A549 (cell line): ENCODE measurements at regions not wholly inside any gene's neighbourhood (a gene's known extent, or its start where the extent isn't known, plus 50 kb on each side); places are given as distances from the start of the nearest gene placed in this dataset.

ENCODE experiments used
- ATAC-seq, 2 experiments: fragments of 200-7000 bp in 1 of 2; fragments of >200 bp in 1 of 2; cut with Nextera tagmentation in 1 of 2; cut with Tn5 transposase in 1 of 2; 3 replicates each; pipeline versions ENCODE4 v1.8.0 to v1.9.1; 2018 to 2020; ENCODE audit warnings: mild to moderate bottlenecking in 1 of 2, moderate library complexity in 1 of 2
- CTCF ChIA-PET: fragments of 300-600 bp; sonication (Branson Sonifier 250); formaldehyde crosslinking; extraction: SDS; loops from one replicate; lab custom pipeline; 2021; ENCODE audit warnings: antibody characterized with exemption, inconsistent platforms; lab: Yijun Ruan, JAX
- POLR2A ChIA-PET: fragments of 350-600 bp; formaldehyde crosslinking; extraction: SDS; loops from one replicate; lab custom pipeline; 2021; ENCODE audit warnings: antibody characterized with exemption, inconsistent platforms; lab: Yijun Ruan, JAX
- DNase-seq, 2 experiments: peaks; one replicate each; pipeline versions ENCODE4 v3.0.0 to v3.0.0-alpha.2; 2011 to 2016; ENCODE audit warnings: low read depth in 1 of 2, low spot score in 1 of 2
- FAIRE-seq: peaks from 2 replicates; lab custom pipeline; 2011; peaks lifted over from hg19 to GRCh38; lab: Jason Lieb, UNC
- H3K27ac ChIP-seq, 2 experiments: fragments of >200 bp; sonication (Bioruptor Twin); formaldehyde crosslinking; 3 replicates each; pipeline ENCODE4 v1.5.1; 2016 to 2017
- H3K4me1 ChIP-seq: fragments of >200 bp; sonication (Bioruptor Twin); formaldehyde crosslinking; 3 replicates; pipeline ENCODE4 v1.6.1; 2016
- H3K4me2 ChIP-seq: fragments of >200 bp; sonication (Bioruptor Twin); formaldehyde crosslinking; 3 replicates; pipeline ENCODE4 v1.6.1; 2016
- H3K4me3 ChIP-seq: fragments of >200 bp; sonication (Bioruptor Twin); formaldehyde crosslinking; 3 replicates; pipeline ENCODE4 v1.5.1; 2016
- H3K9me3 ChIP-seq: fragments of >200 bp; sonication (Bioruptor Twin); formaldehyde crosslinking; 3 replicates; pipeline ENCODE4 v1.6.1; 2016
- BHLHE40 ChIP-seq: IDR thresholded peaks from 2 replicates; pipeline ENCODE4 v1.6.1; 2012; ENCODE audit warnings: low read depth, low read length, inconsistent platforms
- CBX8 ChIP-seq: fragments of 200-600 bp; sonication (generic); IDR thresholded peaks from 2 replicates; pipeline ENCODE4 v1.6.1; 2016
- CEBPB ChIP-seq, 2 experiments: fragments of >200 bp in 1 of 2; sonication (Bioruptor Twin) in 1 of 2; formaldehyde crosslinking in 1 of 2; IDR thresholded peaks; 2 replicates each; pipeline ENCODE4 v1.6.1; 2012 to 2016
- EHMT2 ChIP-seq: fragments of 200-600 bp; sonication (generic); IDR thresholded peaks from 2 replicates; pipeline ENCODE4 v1.6.1; 2016; ENCODE audit warnings: antibody characterized with exemption, low read depth, mild to moderate bottlenecking, moderate library complexity
- FOSL2 ChIP-seq, 2 experiments: fragments of 450-650 bp in 1 of 2; fragments of >200 bp in 1 of 2; sonication (Bioruptor Twin) in 1 of 2; formaldehyde crosslinking; IDR thresholded peaks; 2 replicates each; pipeline versions ENCODE4 v1.5.0 to v1.6.1; 2016 to 2020; ENCODE audit warnings: mild to moderate bottlenecking in 1 of 2, moderate library complexity in 1 of 2
- GATA3 ChIP-seq: IDR thresholded peaks from 2 replicates; pipeline ENCODE4 v1.6.1; 2012; ENCODE audit warnings: borderline replicate concordance
- HEYL ChIP-seq: fragments of 250-450 bp; sonication (Bioruptor Pico); IDR thresholded peaks from 2 replicates; pipeline ENCODE4 v1.8.0; 2021; ENCODE audit warnings: mild to moderate bottlenecking, moderate library complexity
- HMGXB4 ChIP-seq: fragments of 250-450 bp; sonication (Bioruptor Pico); IDR thresholded peaks from 2 replicates; pipeline ENCODE4 v1.5.0; 2021; ENCODE audit warnings: mild to moderate bottlenecking, moderate library complexity, borderline replicate concordance
- HOXB13 ChIP-seq: fragments of 250-450 bp; sonication (Bioruptor Pico); IDR thresholded peaks from 2 replicates; pipeline ENCODE4 v1.5.0; 2020; ENCODE audit warnings: low read depth, mild to moderate bottlenecking, moderate library complexity
- HOXB5 ChIP-seq: fragments of 250-450 bp; sonication (Bioruptor Pico); IDR thresholded peaks from 2 replicates; pipeline ENCODE4 v1.5.0; 2020; ENCODE audit warnings: mild to moderate bottlenecking, moderate library complexity
- JUN ChIP-seq, 2 experiments: fragments of >200 bp; sonication (Bioruptor Twin); formaldehyde crosslinking; IDR thresholded peaks; 2 replicates in 1 of 2; 3 replicates in 1 of 2; pipeline ENCODE4 v1.6.1; 2016 to 2017
- KDM1A ChIP-seq: fragments of 200-600 bp; sonication (generic); IDR thresholded peaks from 2 replicates; pipeline ENCODE4 v1.6.1; 2016; ENCODE audit warnings: low read depth, mild to moderate bottlenecking
- KDM5A ChIP-seq: fragments of 200-600 bp; sonication (generic); IDR thresholded peaks from 2 replicates; pipeline ENCODE4 v1.6.1; 2016; ENCODE audit warnings: antibody characterized with exemption, mild to moderate bottlenecking
- MAZ ChIP-seq: fragments of 150-350 bp; IDR thresholded peaks from 2 replicates; pipeline ENCODE4 v1.6.1; 2014; ENCODE audit warnings: antibody characterized with exemption, low read depth, low read length, borderline replicate concordance
- NFE2L2 ChIP-seq: fragments of 150-350 bp; conservative IDR thresholded peaks from 2 replicates; pipeline ENCODE4 v1.6.1; 2014; ENCODE audit warnings: low read length
- NPAS2 ChIP-seq: fragments of 250-450 bp; sonication (Bioruptor Pico); IDR thresholded peaks from 2 replicates; pipeline ENCODE4 v1.8.0; 2022; ENCODE audit warnings: mild to moderate bottlenecking, moderate library complexity, borderline replicate concordance
- NR3C1 ChIP-seq: fragments of >200 bp; sonication (Bioruptor Twin); formaldehyde crosslinking; IDR thresholded peaks from 3 replicates; pipeline ENCODE4 v1.6.1; 2017
- PHF8 ChIP-seq: fragments of 200-600 bp; sonication (generic); IDR thresholded peaks from 2 replicates; pipeline ENCODE4 v1.6.1; 2016; ENCODE audit warnings: low read depth, mild to moderate bottlenecking, antibody characterized with exemption, moderate library complexity, borderline replicate concordance
- POLR2A ChIP-seq: IDR thresholded peaks from 2 replicates; pipeline ENCODE4 v1.6.1; 2012; ENCODE audit warnings: mild to moderate bottlenecking, low read length
- POLR2AphosphoS2 ChIP-seq: conservative IDR thresholded peaks from 2 replicates; pipeline ENCODE4 v1.6.1; 2012; ENCODE audit warnings: low read length, improper control_type of control experiment, inconsistent platforms
- RAD21 ChIP-seq, 2 experiments: fragments of >200 bp in 1 of 2; sonication (Bioruptor Twin) in 1 of 2; formaldehyde crosslinking in 1 of 2; IDR thresholded peaks in 1 of 2; conservative IDR thresholded peaks in 1 of 2; 2 replicates in 1 of 2; 3 replicates in 1 of 2; pipeline ENCODE4 v1.6.1; 2012 to 2018; ENCODE audit warnings: inconsistent platforms in 1 of 2
- RCOR1 ChIP-seq: fragments of 150-350 bp; IDR thresholded peaks from 2 replicates; pipeline ENCODE4 v1.6.1; 2014; ENCODE audit warnings: antibody characterized with exemption, low read length, low read depth
- RFX5 ChIP-seq: fragments of 450-650 bp; IDR thresholded peaks from 2 replicates; pipeline ENCODE4 v1.7.1; 2014; ENCODE audit warnings: antibody characterized with exemption, mild to moderate bottlenecking, moderate library complexity
- SREBF2 ChIP-seq: fragments of 450-650 bp; IDR thresholded peaks from 2 replicates; pipeline ENCODE4 v1.6.1; 2014; ENCODE audit warnings: mild to moderate bottlenecking, moderate library complexity
- USF2 ChIP-seq: fragments of 450-650 bp; IDR thresholded peaks from 2 replicates; pipeline ENCODE4 v1.6.1; 2014; ENCODE audit warnings: antibody characterized with exemption
- ZC3H11A ChIP-seq: fragments of 450-650 bp; IDR thresholded peaks from 2 replicates; pipeline ENCODE4 v1.6.1; 2014; ENCODE audit warnings: antibody characterized with exemption, mild to moderate bottlenecking
- ZNF302 ChIP-seq: fragments of 250-450 bp; sonication (Bioruptor Pico); IDR thresholded peaks from 2 replicates; pipeline ENCODE4 v1.9.0; 2021; ENCODE audit warnings: inconsistent platforms, mild to moderate bottlenecking, moderate library complexity
- ZSCAN20 ChIP-seq: fragments of 250-450 bp; sonication (Bioruptor Pico); IDR thresholded peaks from 2 replicates; pipeline ENCODE4 v1.8.0; 2022; ENCODE audit warnings: mild to moderate bottlenecking, moderate library complexity
- WGBS: methylation state at CpG from one replicate; pipeline ENCODE4 v1.1.6; 2017; ENCODE audit errors: missing lambda C conversion rate; 5-methylcytosine and 5-hydroxymethylcytosine counted together
- TF ChIP-seq, protein P1 (sequence below): fragments of 200-600 bp; sonication (generic); IDR thresholded peaks from 2 replicates; pipeline ENCODE4 v1.6.1; 2016; ENCODE audit warnings: antibody characterized with exemption, mild to moderate bottlenecking, moderate library complexity
- TF ChIP-seq, protein P2 (sequence below): IDR thresholded peaks from 2 replicates; pipeline ENCODE4 v1.6.1; 2012; ENCODE audit warnings: low read depth, borderline replicate concordance
- TF ChIP-seq, protein P3 (sequence below): IDR thresholded peaks from 2 replicates; pipeline ENCODE4 v1.6.1; 2012

DNA sequence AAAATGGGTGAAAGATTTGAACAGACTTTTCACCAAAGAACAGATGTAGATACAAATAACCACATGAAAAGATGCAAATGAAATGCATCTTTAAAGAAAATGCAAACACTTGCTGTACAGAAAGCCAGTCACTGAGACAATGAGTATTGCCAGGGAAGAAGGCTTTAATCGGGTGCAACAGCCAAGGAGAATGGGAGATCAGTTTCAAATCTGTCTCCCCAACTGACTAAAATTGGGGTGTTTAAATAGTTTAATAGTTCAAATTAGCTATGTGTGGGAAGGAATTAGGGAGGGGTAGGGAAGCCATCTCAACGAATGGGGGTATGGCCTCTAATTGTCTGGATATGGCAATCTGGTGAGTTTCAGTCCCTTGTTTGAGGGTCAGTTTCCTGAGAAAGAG, 295.4 kb downstream of the PTTG2 start (continued):
- no peak for TF ChIP-seq FOSL2 (IDR thresholded peaks at IDR 0.05)
- no peak for TF ChIP-seq FOSL2 (CRISPR knock-in tag; IDR thresholded peaks at IDR 0.05)
- TF ChIP-seq KDM1A, result no peak

DNA sequence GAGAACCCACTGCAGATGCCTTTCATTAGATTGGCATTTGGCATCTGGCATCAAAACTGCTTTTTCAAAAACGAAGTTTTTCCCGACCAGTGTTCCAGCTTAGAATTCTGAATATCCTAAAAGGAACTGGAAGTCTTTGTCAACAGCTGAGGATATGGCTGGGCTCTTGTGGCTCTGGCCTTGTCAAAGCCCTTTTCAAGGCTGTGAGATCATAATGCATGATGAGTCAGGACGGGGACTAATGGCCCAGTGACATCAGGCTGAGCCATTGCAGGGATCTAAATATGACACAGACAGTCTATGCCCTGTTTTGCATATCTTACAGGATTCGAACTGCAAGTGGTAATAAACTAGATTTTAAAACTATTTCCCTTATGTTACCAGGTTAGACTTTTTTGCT, 306.4 kb downstream of the PTTG2 start:
- no peak for ATAC-seq
- H3K4me2 ChIP-seq, result no peak overlapping the region
- POLR2A ChIA-PET, result no interaction called here
- H3K4me3 ChIP-seq, result no peak overlapping the region
- 57% methylated on average over 4 of the region's 4 CpGs for WGBS
- CTCF ChIA-PET, result interaction anchor here (1.0 kb wide), 1 partner anchor 462 kb away, joined by 3 read pairs; no protein-coding TSS in a partner anchor
- H3K9me3 ChIP-seq, result no peaks in the 10 kb centered on the region
- no peak for DNase-seq
- FAIRE-seq, result no peak
- no peak overlapping the region for H3K27ac ChIP-seq
- no peaks in the 10 kb centered on the region for H3K4me1 ChIP-seq
- TF ChIP-seq SREBF2 (no peak), BHLHE40 (no peak), HEYL (CRISPR knock-in tag) (no peak), KDM1A (no peak), EHMT2 (no peak), ZSCAN20 (no peak), GATA3 (no peak), RFX5 (no peak), MAZ (no peak), HOXB5 (CRISPR knock-in tag) (no peak), USF2 (no peak), ZNF302 (no peak), RCOR1 (no peak), HOXB13 (CRISPR knock-in tag) (no peak), NPAS2 (CRISPR knock-in tag) (no peak), JUN (IDR thresholded peaks at IDR 0.05) (no peak)

DNA sequence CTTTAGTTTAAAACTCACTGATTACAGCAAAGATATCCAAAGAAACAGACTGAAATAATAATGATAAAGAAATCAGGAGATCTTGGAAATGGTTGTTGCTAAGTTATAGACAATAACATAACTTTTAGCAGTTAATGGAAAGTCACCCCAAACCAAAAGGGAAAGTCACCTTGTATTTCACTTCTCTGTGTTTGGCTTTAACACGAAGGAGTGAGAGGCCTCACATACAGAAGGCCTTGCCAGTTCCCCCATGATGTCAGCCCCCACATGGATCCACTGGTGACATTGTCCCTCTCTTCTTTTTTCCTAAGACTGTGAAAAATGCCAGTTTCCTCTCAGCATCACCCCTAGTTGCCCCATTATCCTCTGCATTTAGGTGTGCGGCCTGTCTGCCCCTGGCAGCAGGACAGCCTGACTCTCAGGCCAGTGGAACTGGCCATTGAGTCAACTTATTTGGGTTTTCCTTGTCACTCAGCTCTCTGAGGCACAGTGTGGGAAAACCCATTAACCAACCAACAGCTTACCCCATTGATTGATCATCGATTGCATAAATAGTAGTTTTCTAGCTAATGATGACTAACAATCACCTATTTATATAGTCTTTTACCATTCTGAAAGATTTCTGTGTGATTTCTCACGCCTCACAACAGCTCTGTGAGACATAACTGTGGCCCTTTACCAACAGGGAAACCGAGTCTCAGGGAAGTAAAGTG, 308.1 kb downstream of the PTTG2 start:
- Histone ChIP-seq H3K4me2 (no peak overlapping the region), H3K4me3 (no peak overlapping the region), H3K9me3 (no peaks in the 10 kb centered on the region), H3K27ac (no peak overlapping the region), H3K4me1 (no peaks in the 10 kb centered on the region)
- WGBS, result 45% methylated on average over 5 of the region's 5 CpGs
- POLR2A ChIA-PET, result no interaction called here
- ATAC-seq, result no peak
- no peak for TF ChIP-seq NFE2L2
- no peak for TF ChIP-seq SREBF2
- TF ChIP-seq, protein P1, sequence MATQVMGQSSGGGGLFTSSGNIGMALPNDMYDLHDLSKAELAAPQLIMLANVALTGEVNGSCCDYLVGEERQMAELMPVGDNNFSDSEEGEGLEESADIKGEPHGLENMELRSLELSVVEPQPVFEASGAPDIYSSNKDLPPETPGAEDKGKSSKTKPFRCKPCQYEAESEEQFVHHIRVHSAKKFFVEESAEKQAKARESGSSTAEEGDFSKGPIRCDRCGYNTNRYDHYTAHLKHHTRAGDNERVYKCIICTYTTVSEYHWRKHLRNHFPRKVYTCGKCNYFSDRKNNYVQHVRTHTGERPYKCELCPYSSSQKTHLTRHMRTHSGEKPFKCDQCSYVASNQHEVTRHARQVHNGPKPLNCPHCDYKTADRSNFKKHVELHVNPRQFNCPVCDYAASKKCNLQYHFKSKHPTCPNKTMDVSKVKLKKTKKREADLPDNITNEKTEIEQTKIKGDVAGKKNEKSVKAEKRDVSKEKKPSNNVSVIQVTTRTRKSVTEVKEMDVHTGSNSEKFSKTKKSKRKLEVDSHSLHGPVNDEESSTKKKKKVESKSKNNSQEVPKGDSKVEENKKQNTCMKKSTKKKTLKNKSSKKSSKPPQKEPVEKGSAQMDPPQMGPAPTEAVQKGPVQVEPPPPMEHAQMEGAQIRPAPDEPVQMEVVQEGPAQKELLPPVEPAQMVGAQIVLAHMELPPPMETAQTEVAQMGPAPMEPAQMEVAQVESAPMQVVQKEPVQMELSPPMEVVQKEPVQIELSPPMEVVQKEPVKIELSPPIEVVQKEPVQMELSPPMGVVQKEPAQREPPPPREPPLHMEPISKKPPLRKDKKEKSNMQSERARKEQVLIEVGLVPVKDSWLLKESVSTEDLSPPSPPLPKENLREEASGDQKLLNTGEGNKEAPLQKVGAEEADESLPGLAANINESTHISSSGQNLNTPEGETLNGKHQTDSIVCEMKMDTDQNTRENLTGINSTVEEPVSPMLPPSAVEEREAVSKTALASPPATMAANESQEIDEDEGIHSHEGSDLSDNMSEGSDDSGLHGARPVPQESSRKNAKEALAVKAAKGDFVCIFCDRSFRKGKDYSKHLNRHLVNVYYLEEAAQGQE, result no peak
- TF ChIP-seq POLR2AphosphoS2, result no peak
- TF ChIP-seq CEBPB (IDR thresholded peaks at IDR 0.05), result no peak
- no peak for TF ChIP-seq HEYL (CRISPR knock-in tag)
- TF ChIP-seq POLR2A, result no peak
- no peak for TF ChIP-seq HMGXB4
- TF ChIP-seq RFX5, result no peak
- TF ChIP-seq CBX8, result no peak
- TF ChIP-seq, protein P2, sequence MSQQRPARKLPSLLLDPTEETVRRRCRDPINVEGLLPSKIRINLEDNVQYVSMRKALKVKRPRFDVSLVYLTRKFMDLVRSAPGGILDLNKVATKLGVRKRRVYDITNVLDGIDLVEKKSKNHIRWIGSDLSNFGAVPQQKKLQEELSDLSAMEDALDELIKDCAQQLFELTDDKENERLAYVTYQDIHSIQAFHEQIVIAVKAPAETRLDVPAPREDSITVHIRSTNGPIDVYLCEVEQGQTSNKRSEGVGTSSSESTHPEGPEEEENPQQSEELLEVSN, result no peak
- TF ChIP-seq KDM5A, result no peak
- TF ChIP-seq NR3C1, result no peak
- TF ChIP-seq, protein P3, sequence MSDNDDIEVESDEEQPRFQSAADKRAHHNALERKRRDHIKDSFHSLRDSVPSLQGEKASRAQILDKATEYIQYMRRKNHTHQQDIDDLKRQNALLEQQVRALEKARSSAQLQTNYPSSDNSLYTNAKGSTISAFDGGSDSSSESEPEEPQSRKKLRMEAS, result no peak
- no peak for TF ChIP-seq ZC3H11A
- TF ChIP-seq PHF8, result no peak
- TF ChIP-seq RAD21 (conservative IDR thresholded peaks at IDR 0.05 in 1 of 2, IDR thresholded peaks at IDR 0.05 in 1 of 2), result no peak
- FAIRE-seq, result no peak
- CTCF ChIA-PET, result no interaction called here
- no peak for DNase-seq
